ENCODE measurements at regions not wholly inside any gene's neighbourhood (a gene's known extent, or its start where the extent isn't known, plus 50 kb on each side); places are given as distances from the start of the nearest gene placed in this dataset.

- no peak for TF ChIP-seq SIN3A (IDR thresholded peaks at IDR 0.05; ENCODE audit: borderline replicate concordance, insufficient read depth, low read depth, low read length)
- TF ChIP-seq CTCF (IDR thresholded peaks at IDR 0.05): no peak
These were observed 176.2 kb downstream of the PTEN start for GRCh38 chr10:88039496-88040200.

Data from Panc1 (cell line).